PC-9 (cell line): ENCODE measurements at regions not wholly inside any gene's neighbourhood (a gene's known extent, or its start where the extent isn't known, plus 50 kb on each side); places are given as distances from the start of the nearest gene placed in this dataset.

Experiments
- BruUV-seq: library from RNA; stranded (reverse); fragments of 400-500 nt; replicated peaks from 2 replicates; lab custom pipeline; 2021; lab: Mats Ljungman, UMichigan
- CTCF ChIA-PET: fragments of 300-600 bp; sonication (Branson Sonifier 250); formaldehyde crosslinking; loops from one replicate; lab custom pipeline; 2022; ENCODE audit warnings: antibody characterized with exemption; lab: Charles Lee
- POLR2A ChIA-PET: fragments of 300-600 bp; sonication (Branson Sonifier 250); formaldehyde crosslinking; loops from one replicate; lab custom pipeline; 2022; ENCODE audit warnings: antibody characterized with exemption; ENCODE audit not compliant: unreplicated experiment; lab: Charles Lee
- DNase-seq, 2 experiments: peaks; one replicate each; pipeline versions ENCODE4 v3.0.0 to v3.0.0-alpha.2; 2015 to 2022; ENCODE audit warnings: mixed read lengths in 1 of 2
- H2AFZ ChIP-seq: fragments of 200-600 bp; sonication (generic); 2 replicates; pipeline ENCODE4 v1.8.1; 2017; ENCODE audit warnings: antibody characterized with exemption
- H3F3A ChIP-seq: fragments of 200-600 bp; sonication (generic); 2 replicates; pipeline ENCODE4 v1.8.1; 2017; ENCODE audit warnings: antibody characterized with exemption, mild to moderate bottlenecking, low read depth; ENCODE audit not compliant: insufficient read depth
- H3K27ac ChIP-seq: fragments of 200-600 bp; sonication (generic); 2 replicates; pipeline ENCODE4 v1.6.1; 2016; ENCODE audit warnings: mixed run types
- H3K27me3 ChIP-seq: fragments of 200-600 bp; sonication (generic); 2 replicates; pipeline ENCODE4 v1.6.1; 2016; ENCODE audit warnings: low read depth, mixed run types; ENCODE audit not compliant: insufficient read depth
- H3K36me3 ChIP-seq: fragments of 200-600 bp; sonication (generic); 2 replicates; pipeline ENCODE4 v1.6.1; 2016; ENCODE audit warnings: low read depth, mixed run types
- H3K4me1 ChIP-seq: fragments of 200-600 bp; sonication (generic); replicated peaks from 2 replicates; pipeline ENCODE4 v1.6.1; 2016; ENCODE audit warnings: mixed run types; ENCODE audit not compliant: insufficient read depth
- H3K4me2 ChIP-seq: fragments of 200-600 bp; sonication (generic); 2 replicates; pipeline ENCODE4 v1.6.1; 2017; ENCODE audit warnings: mixed run types
- H3K4me3 ChIP-seq: fragments of 200-600 bp; sonication (generic); 2 replicates; pipeline ENCODE4 v1.6.1; 2016; ENCODE audit warnings: mixed run types
- H3K79me2 ChIP-seq: fragments of 200-600 bp; sonication (generic); 2 replicates; pipeline ENCODE4 v1.6.1; 2017; ENCODE audit warnings: low read depth, mixed run types
- H3K9me2 ChIP-seq: fragments of 200-600 bp; sonication (generic); 2 replicates; pipeline ENCODE4 v1.8.1; 2017; ENCODE audit warnings: mild to moderate bottlenecking; ENCODE audit not compliant: insufficient read depth
- H3K9me3 ChIP-seq: fragments of 200-600 bp; sonication (generic); 2 replicates; pipeline ENCODE4 v1.8.1; 2016; ENCODE audit warnings: low read depth; ENCODE audit not compliant: insufficient read depth
- H4K20me1 ChIP-seq: fragments of 200-600 bp; sonication (generic); 2 replicates; pipeline ENCODE4 v1.8.1; 2017; ENCODE audit not compliant: insufficient read depth
- CTCF ChIP-seq: fragments of 200-600 bp; sonication (generic); conservative IDR thresholded peaks from 2 replicates; pipeline ENCODE4 v1.6.1; 2017; ENCODE audit warnings: mixed run types, antibody characterized with exemption, mild to moderate bottlenecking, moderate library complexity
- EZH2 ChIP-seq: fragments of 200-600 bp; sonication (generic); IDR thresholded peaks from 2 replicates; pipeline ENCODE4 v1.8.0; 2017; ENCODE audit warnings: antibody characterized with exemption, low read depth
- intact Hi-C: fragments of 100-400 bp; cut with micrococcal nuclease; formaldehyde crosslinking; loops from one replicate; pipeline ENCODE4 v1.10.0; 2022; ENCODE audit not compliant: unreplicated experiment

GRCh38 chr9:82535432-82535998, 527.4 kb downstream of the RASEF start:
- CTCF ChIA-PET = no interaction called here
- Histone ChIP-seq H3K36me3 (no peaks in the 10 kb centered on the region), H2AFZ (no peak overlapping the region), H3K4me3 (no peak overlapping the region), H3K4me1 (no peaks in the 10 kb centered on the region), H3K4me2 (no peak overlapping the region), H3K9me2 (no peaks in the 10 kb centered on the region), H4K20me1 (no peaks in the 10 kb centered on the region), H3K27ac (no peak overlapping the region), H3K79me2 (no peaks in the 10 kb centered on the region), H3K27me3 (no peaks in the 10 kb centered on the region), H3F3A (no peaks in the 10 kb centered on the region), H3K9me3 (no peaks in the 10 kb centered on the region)
- DNase-seq = no peak
- POLR2A ChIA-PET = no interaction called here
- intact Hi-C loops = no loop called here
- BruUV-seq = no TSS peak
- TF ChIP-seq CTCF (no peak), EZH2 (no peak)

GRCh38 chr9:82538634-82539033, 524.3 kb downstream of the RASEF start:
- no peak overlapping the region for H3K4me3 ChIP-seq
- intact Hi-C loops = no loop called here
- no peak overlapping the region for H3K4me2 ChIP-seq
- H3K79me2 ChIP-seq = no peaks in the 10 kb centered on the region
- CTCF ChIA-PET = no interaction called here
- POLR2A ChIA-PET = no interaction called here
- no peaks in the 10 kb centered on the region for H3K9me3 ChIP-seq
- no peaks in the 10 kb centered on the region for H3K9me2 ChIP-seq
- H3K4me1 ChIP-seq = no peaks in the 10 kb centered on the region
- no peaks in the 10 kb centered on the region for H3K36me3 ChIP-seq
- no peaks in the 10 kb centered on the region for H4K20me1 ChIP-seq
- no peak for TF ChIP-seq EZH2
- TF ChIP-seq CTCF = no peak
- no peaks in the 10 kb centered on the region for H3K27me3 ChIP-seq
- H3F3A ChIP-seq = no peaks in the 10 kb centered on the region
- H3K27ac ChIP-seq = no peak overlapping the region
- no peak for DNase-seq
- no TSS peak for BruUV-seq
- H2AFZ ChIP-seq = no peak overlapping the region; the same call in 1 of the 2 replicates

GRCh38 chr9:82539146-82539545, 523.8 kb downstream of the RASEF start:
- BruUV-seq = no TSS peak
- Histone ChIP-seq H4K20me1 (no peaks in the 10 kb centered on the region; the same call in 1 of the 2 replicates), H3K4me2 (no peak overlapping the region), H3K27me3 (no peaks in the 10 kb centered on the region), H3K4me1 (no peaks in the 10 kb centered on the region), H3K79me2 (no peaks in the 10 kb centered on the region), H3K36me3 (no peaks in the 10 kb centered on the region), H3K9me3 (no peaks in the 10 kb centered on the region), H2AFZ (no peak overlapping the region; the same call in 1 of the 2 replicates), H3K27ac (no peak overlapping the region), H3K4me3 (no peak overlapping the region), H3K9me2 (no peaks in the 10 kb centered on the region), H3F3A (no peaks in the 10 kb centered on the region)
- intact Hi-C loops = no loop called here
- no peak for DNase-seq
- ChIA-PET POLR2A (no interaction called here), CTCF (no interaction called here)
- no peak for TF ChIP-seq CTCF
